ENCODE measurements at regions not wholly inside any gene's neighbourhood (a gene's known extent, or its start where the extent isn't known, plus 50 kb on each side); places are given as distances from the start of the nearest gene placed in this dataset.

DNA sequence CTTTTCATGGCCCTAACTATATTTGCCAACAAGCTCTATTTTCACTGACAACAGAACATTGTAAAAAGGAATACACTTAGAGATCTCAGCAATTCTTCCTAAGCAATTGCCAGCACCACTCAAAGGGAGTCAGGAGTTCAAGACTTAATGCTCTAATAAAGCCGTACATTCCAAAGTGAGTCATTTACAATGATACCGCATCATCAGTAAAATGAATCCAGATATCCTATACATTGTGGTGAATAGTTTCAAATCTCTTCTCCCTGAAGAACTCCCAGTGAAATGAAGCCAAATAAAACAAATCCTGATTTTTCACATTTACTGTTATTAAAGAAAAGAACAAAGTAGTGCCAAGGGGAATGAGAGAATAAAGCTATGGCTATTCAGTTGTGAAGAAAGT, 2898.7 kb upstream of the PCDH20 start:
- TF ChIP-seq, protein P1, sequence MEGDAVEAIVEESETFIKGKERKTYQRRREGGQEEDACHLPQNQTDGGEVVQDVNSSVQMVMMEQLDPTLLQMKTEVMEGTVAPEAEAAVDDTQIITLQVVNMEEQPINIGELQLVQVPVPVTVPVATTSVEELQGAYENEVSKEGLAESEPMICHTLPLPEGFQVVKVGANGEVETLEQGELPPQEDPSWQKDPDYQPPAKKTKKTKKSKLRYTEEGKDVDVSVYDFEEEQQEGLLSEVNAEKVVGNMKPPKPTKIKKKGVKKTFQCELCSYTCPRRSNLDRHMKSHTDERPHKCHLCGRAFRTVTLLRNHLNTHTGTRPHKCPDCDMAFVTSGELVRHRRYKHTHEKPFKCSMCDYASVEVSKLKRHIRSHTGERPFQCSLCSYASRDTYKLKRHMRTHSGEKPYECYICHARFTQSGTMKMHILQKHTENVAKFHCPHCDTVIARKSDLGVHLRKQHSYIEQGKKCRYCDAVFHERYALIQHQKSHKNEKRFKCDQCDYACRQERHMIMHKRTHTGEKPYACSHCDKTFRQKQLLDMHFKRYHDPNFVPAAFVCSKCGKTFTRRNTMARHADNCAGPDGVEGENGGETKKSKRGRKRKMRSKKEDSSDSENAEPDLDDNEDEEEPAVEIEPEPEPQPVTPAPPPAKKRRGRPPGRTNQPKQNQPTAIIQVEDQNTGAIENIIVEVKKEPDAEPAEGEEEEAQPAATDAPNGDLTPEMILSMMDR (IDR thresholded peaks at IDR 0.05): no peak
- peaks cover 6% of the 10 kb centered on the region for H3K36me3 Mint-ChIP-seq (ENCODE audit: unreplicated experiment)
- H3K9me3 Mint-ChIP-seq (ENCODE audit: unreplicated experiment): peaks cover 14% of the 10 kb centered on the region
- H3K4me3 Mint-ChIP-seq (ENCODE audit: unreplicated experiment): no peak overlapping the region
- no peak for DNase-seq (ENCODE audit: extremely low spot score, unreplicated experiment)
- no peaks in the 10 kb centered on the region for H3K27me3 Mint-ChIP-seq (ENCODE audit: unreplicated experiment)
- peak overlapping the region; percentile 61 for H3K27ac Mint-ChIP-seq (ENCODE audit: unreplicated experiment)
- peaks cover 30% of the 10 kb centered on the region for H3K4me1 Mint-ChIP-seq (ENCODE audit: unreplicated experiment)

- Mint-ChIP-seq H3K27me3 (ENCODE audit: unreplicated experiment) (no peaks in the 10 kb centered on the region), H3K9me3 (ENCODE audit: unreplicated experiment) (peaks cover 14% of the 10 kb centered on the region), H3K27ac (ENCODE audit: unreplicated experiment) (no peak overlapping the region)
These were observed 2896.3 kb upstream of the PCDH20 start for GRCh38 chr13:64311948-64312347.

DNA sequence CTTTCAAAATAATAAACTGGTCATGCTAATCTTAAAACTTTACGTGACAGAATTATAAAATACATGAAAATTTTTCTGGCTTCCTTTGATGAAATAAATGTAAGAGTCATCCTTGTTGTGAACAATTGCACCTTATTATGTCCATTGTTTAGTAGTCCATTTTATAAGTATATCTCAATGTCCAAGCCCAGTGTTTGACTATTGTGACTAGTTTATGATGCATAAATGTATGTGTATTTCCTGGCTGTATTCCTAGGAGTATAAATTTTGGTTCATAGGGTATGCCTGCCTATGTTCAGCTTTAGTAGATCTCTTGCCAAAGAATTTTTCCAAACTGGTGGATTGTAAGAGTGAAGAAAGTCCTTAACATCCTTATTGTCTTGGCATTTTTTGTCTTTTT, 2895.5 kb upstream of the PCDH20 start:
- H3K36me3 Mint-ChIP-seq (ENCODE audit: unreplicated experiment): peaks cover 6% of the 10 kb centered on the region
- H3K9me3 Mint-ChIP-seq (ENCODE audit: unreplicated experiment): peaks cover 12% of the 10 kb centered on the region
- H3K4me1 Mint-ChIP-seq (ENCODE audit: unreplicated experiment): peaks cover 14% of the 10 kb centered on the region
- TF ChIP-seq, protein P1 (IDR thresholded peaks at IDR 0.05): no peak
- no peak overlapping the region for H3K4me3 Mint-ChIP-seq (ENCODE audit: unreplicated experiment)
- DNase-seq (ENCODE audit: extremely low spot score, unreplicated experiment): no peak
- no peaks in the 10 kb centered on the region for H3K27me3 Mint-ChIP-seq (ENCODE audit: unreplicated experiment)
- no peak overlapping the region for H3K27ac Mint-ChIP-seq (ENCODE audit: unreplicated experiment)

More at GRCh38 chr13:64311948-64312347, 2896.3 kb upstream of the PCDH20 start:
- TF ChIP-seq, protein P1 (IDR thresholded peaks at IDR 0.05): no peak
- Mint-ChIP-seq H3K4me3 (ENCODE audit: unreplicated experiment) (no peak overlapping the region), H3K4me1 (ENCODE audit: unreplicated experiment) (peaks cover 22% of the 10 kb centered on the region), H3K36me3 (ENCODE audit: unreplicated experiment) (peaks cover 6% of the 10 kb centered on the region)
- no peak for DNase-seq (ENCODE audit: extremely low spot score, unreplicated experiment)

GRCh38 chr13:64305246-64305645, 2889.6 kb upstream of the PCDH20 start:
- Mint-ChIP-seq H3K27me3 (ENCODE audit: unreplicated experiment) (no peaks in the 10 kb centered on the region), H3K36me3 (ENCODE audit: unreplicated experiment) (no peaks in the 10 kb centered on the region), H3K9me3 (ENCODE audit: unreplicated experiment) (peaks cover under 1% of the 10 kb centered on the region), H3K27ac (ENCODE audit: unreplicated experiment) (no peak overlapping the region), H3K4me1 (ENCODE audit: unreplicated experiment) (no peaks in the 10 kb centered on the region), H3K4me3 (ENCODE audit: unreplicated experiment) (no peak overlapping the region)
- TF ChIP-seq, protein P1 (IDR thresholded peaks at IDR 0.05): no peak
- no peak for DNase-seq (ENCODE audit: extremely low spot score, unreplicated experiment)

DNA sequence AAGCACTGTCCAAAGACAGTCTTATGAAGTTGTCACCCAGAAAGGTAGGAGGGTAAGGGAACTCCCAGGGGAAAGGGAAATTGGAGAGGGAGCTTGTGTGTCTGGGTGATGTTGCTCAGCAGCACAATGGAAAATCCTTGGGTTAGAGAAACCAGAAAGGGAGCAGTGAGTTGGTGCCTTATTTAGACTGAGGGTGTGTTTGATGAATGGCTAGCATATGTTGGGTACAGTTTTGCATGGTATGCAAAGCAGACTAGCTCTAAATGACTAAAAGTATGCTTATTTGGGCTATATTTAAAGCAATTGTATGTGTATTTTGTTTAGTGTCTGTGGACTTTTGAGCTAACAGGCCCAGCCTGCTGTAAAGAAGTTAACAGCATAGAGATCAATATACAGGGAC, 2884.6 kb upstream of the PCDH20 start:
- Mint-ChIP-seq H3K27me3 (ENCODE audit: unreplicated experiment) (no peaks in the 10 kb centered on the region), H3K9me3 (ENCODE audit: unreplicated experiment) (peaks cover 8% of the 10 kb centered on the region), H3K36me3 (ENCODE audit: unreplicated experiment) (no peaks in the 10 kb centered on the region), H3K4me1 (ENCODE audit: unreplicated experiment) (no peaks in the 10 kb centered on the region), H3K4me3 (ENCODE audit: unreplicated experiment) (no peak overlapping the region), H3K27ac (ENCODE audit: unreplicated experiment) (no peak overlapping the region)
- DNase-seq (ENCODE audit: extremely low spot score, unreplicated experiment): no peak
- TF ChIP-seq, protein P1 (IDR thresholded peaks at IDR 0.05): no peak
